ENCODE measurements at regions not wholly inside any gene's neighbourhood (a gene's known extent, or its start where the extent isn't known, plus 50 kb on each side); places are given as distances from the start of the nearest gene placed in this dataset.

DNA sequence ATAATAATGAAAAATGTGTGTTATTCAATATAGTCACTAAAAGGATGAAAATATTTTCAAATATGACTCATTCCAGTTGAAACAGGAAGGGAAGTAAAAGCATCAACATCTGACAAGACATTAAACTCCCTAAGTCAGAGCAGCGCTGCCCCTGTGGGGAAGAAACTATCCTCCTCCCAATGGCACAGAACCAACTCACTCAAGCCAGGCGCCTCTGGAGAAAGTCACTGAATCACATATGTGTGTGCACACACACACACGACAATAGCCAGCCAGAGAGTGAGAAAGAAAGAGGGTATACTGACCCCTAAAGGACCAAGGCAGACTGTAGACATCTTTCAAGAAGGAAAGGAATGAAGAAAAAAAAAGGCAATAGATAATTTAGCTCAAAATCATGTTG lies 126.9 kb downstream of the SETD4 start:
- no peak for DNase-seq

DNA sequence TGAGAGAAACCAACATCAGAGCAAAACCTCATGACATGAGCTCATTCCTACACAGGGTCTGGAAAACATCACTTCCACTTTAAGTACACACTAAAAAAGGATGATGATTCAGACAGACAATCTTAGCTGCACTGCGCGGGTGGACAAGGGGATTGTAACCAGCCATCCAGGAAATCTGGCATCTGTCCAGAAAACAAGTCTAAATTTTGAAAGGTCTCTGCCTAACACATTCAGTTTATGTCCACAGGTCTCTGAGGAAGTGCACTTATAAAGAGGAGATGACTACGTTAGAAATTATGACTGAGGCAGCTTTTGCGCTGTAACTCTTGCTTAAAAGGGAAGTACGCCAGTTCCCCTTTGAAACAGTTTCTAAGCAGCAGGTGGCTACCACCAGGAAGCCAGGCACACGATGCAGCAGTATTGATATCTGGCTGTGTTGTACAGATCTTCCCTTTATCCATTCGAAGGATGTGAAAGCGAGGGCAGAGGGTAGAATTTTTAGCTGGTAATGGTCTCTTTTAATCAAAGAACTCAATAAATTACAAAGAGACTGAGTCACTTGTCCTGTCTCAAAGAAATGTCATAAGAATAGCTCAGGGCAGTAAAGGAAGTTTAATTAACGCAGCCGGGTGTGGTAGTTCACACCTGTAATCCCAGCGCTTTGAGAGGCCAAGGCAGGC lies 128.0 kb downstream of the SETD4 start:
- peak; percentile 16 to 21 for DNase-seq

DNA sequence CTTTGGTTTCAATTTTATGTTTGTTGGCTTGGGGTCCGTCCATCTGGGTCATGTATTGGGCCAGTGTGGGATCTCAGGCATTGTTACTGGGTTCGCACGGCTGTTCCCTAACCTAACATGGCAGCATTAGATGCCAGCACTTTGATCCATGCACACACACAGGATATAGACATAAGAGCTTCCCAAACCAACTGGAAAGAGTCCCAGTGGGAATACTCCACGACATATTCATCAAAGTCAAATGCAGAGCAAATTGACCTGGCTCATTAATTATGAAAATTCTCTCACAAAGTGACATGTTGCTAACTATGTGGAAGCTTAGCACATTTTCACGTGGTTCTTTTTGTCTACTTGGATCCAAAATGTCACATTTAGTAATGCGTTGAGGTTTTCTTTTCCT lies 130.4 kb downstream of the SETD4 start:
- no peak for DNase-seq

DNA sequence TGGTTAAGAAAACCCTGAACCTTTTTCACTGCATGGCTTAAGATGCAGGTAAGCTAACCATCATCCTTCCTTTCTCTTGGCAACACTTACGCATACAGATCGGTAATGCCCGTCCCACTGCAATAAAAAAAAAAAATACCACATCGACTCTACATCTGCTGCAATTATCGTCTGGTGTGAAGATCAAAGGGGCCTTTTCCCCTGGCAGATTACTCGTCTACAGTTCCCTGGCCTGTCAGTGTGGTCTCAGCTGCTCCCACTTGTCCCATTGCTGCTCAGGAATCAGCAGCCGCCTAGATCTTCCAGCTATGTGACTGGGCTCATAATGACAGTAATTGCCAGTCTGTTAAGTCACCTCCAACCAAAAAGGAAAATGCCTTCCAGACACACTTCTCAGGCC lies 133.1 kb downstream of the SETD4 start:
- DNase-seq, result no peak

DNA sequence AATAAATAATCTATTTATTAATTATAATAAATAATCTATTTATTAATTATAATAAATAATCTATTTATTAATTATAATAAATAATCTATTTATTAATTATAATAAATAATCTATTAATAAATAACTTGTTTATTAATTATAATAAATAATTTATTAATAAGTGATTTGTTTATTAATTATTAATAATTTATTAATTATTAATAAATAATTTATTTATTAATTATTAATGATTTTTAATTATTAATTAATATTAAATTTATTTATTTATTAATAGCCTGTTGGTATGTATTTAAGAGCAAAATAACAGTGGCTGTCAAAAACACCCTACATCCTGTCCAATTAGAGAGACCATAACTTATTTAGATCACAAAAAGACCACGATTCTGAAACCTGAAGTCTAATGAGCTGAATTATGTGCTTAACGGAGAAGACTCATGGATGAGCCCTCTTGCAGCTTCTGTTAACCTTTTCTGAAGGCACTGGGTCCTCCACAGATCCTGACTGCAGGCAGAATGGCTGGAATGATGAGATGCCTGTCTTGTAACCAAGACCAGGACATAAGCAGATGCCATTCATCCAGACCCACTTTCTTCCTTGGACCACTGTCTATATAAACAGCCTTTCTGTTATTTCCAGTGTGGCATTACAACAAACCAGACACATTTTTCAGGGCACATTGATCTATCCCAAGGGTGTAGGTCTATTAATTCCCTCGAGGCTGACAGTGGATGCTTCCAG lies 134.2 kb downstream of the SETD4 start:
- DNase-seq, result no peak

DNA sequence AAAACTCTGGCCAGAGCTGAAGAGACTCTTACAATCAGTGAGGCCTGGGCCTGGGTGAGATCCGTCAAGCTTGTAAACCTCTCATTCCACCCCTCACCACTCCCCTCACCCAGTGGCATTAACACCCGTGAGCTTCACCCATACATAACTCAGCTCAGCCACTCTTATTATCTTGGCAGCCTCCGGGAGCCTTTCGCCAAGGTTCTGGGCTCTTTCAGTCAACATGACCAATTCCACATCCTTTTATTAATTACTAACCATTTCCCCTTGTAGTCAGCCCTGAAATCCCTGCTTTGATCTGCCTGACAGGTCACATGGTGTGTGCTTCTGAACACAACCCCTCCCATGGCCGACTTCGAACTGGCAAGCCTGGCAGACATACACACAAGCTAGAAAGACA lies 134.8 kb downstream of the SETD4 start:
- DNase-seq, result peak in 1 of 2 experiments; percentile 12

DNA sequence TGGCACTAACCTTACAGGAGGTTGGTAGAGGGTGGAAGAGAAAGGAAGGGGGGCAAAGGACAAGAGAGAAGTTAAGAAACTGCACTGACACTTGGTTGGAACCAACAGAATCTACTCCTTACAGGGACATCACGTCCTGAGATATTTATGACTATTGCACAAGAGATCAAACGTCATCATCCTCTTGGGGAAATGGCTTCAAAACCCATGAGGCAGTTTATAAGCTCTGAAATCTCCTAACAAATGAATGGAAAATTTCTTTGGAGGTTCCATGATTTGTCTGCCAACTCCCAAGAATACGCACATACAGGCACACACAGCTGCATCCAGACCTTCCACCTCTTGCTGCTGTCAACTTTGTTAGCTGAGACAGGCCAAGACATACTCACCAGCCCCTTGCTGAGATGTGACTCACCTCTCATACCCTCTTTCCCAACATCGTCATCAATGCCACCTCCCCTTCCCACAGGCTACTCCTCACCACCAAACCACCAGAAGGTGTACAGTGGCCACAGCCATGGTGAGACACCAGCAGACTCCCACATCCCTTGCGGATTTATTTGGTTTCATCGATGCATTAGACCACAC lies 135.5 kb downstream of the SETD4 start:
- no peak for DNase-seq

DNA sequence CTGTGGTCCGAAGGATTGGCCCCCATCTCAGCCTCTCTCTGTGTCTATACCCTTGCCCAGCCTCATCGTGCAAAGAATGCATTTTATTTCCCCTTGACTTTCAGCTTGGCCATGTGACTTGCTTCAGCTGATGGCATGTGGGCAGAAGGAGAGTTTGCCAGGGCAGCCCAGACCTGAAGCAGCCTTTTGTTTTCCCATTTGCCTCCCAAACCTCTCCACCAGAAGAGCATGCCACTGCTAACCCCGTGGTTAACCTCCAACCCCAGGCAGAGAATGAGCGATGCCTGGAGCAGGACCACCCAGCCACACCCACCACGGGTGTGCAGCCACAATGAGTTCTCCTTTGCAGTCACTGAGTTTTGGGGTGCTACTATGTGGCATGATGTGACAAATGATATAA lies 136.4 kb downstream of the SETD4 start:
- DNase-seq, result no peak

DNA sequence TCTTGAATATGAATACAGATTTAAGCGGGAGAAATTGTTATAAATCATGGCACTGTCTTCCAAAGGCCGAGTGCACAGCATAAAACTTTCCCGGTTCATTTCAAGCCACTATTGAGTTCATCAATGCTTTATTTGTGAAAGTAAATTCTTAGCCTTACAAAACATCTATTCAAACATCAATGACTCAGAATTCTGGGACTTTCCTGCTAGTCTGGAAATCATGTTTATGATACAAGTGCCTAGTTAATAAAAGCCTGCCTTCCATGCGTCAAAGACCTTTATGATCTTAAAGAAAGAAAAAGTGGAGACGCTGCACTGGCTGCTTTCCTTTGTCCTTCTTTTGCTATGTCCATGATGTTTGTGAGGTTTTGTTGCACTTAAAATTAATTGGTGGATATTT lies 137.7 kb downstream of the SETD4 start:
- no peak for DNase-seq

DNA sequence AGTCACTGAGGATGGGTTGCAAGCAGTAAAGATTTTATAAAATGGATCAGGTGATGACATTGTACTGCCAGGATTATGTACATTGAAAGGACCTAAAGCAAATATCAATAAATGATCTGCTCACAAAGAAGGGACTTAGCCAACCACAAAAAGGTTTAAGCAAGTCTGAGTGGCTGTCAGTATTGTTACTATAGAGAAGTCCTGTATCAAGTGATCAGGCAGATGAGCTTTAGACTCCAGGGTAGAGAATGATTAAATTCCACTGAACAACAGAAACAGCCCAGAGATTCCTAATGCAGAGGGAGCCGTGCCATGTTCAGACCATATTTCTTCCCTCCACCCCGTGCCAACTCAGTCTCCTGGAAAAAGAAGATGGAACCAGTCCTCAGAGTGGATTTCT lies 138.9 kb downstream of the SETD4 start:
- DNase-seq, result no peak

DNA sequence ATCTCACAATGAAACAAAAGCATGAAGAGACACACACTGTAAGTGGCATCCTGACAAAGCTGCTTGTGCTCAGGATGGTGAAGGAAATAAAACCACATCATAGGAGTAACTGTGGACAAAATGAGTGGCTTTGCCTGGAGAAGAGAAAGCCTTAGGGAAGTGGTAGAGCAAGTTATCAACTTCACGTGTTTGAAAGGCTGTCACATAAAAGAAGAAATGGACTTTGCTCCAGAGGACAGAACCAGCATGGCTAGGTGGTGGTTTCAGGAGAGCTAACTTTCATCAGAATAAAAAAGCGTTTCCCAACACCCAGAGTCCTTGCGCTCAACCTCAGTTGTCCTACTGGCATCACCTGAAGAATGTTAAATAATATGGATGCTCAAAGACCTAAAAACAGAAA lies 139.9 kb downstream of the SETD4 start:
- no peak for DNase-seq

DNA sequence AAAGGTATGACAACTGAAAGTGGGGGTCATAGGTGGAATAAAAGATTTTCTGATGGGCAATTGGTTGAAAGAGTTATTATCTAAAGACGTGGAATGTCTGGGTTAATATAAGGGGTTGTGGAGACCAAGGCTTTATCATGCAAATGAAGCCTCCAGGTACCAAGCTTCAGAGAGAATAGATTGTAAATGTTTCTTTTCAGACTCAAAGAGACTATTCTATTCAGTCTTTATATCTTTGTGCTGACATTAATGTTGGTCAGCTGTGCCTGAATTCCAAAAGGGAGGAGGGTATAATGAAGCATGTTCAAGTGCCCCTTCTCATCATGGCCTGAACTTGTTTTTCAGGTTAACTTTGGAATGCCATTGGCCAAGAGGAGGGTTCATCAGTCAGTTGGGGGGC lies 145.3 kb downstream of the SETD4 start:
- no peak for DNase-seq

DNA sequence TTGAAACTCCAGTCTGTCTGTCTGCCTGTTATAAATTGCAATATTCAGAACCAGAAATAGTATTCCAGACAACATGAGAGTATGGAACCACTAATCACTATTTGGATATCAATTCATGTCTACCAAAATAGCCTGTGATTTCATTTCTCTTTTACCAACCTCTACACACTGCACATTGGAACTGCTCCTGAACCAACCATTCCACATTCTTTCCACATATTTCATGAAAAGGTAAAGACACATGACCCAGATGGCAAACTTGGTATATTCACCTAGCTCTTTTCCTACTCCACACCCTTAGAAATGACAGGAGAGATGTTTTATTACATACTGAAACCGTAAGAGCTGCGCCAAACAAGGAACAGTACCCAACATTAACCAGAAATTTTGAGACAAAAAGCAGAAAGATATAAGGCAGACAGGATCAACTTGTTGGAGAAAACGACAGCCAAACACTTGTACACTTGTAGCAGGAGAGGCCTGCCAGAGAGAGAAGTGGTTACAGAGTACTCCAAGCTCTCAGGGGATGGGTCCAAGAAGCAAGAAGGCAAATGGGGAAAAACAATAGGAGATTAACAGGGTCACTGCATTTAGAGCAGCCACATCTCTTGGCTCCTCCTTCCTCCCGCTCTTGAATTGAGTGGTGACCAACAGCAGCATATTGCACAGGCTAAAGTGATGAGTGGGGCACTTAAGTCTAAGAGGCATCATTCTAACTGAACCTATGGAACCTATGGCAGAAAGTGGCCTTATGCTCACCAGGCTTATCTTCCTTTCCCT lies 148.7 kb downstream of the SETD4 start:
- no peak for DNase-seq

DNA sequence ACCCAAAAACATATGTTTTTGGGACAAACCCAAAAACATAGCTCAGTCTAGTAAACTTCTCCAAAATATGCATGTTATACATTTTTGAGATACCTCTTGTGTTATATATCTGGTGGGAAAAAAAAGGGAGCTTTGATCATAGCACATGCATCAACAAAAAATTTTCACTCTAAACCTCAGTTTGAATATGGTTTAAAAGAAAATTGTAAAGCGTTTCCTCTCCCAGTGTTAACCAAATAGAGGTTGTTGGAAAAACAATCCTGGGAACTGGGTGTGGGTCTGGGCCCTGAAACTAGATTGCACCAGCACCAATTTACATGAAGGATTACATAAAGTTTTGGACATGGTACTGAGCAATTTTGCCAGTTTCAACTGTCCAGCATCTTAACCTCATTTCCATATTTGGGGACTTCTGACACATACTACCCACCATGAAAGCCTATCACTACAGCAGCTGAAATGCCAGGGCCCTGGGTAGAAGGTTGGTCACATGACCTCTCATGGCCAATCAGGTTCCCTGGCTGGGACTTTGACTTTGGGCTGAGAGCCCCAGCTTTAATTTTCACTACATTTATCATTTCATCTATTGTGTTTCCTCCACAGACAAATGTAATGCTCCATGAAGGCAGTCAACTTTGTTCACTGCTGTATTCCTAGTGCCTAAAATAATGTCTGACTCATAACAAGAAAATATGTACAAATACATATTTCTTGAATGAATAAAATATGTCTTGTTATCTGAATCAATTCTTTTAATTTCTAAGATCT lies 150.7 kb downstream of the SETD4 start:
- DNase-seq, result no peak

DNA sequence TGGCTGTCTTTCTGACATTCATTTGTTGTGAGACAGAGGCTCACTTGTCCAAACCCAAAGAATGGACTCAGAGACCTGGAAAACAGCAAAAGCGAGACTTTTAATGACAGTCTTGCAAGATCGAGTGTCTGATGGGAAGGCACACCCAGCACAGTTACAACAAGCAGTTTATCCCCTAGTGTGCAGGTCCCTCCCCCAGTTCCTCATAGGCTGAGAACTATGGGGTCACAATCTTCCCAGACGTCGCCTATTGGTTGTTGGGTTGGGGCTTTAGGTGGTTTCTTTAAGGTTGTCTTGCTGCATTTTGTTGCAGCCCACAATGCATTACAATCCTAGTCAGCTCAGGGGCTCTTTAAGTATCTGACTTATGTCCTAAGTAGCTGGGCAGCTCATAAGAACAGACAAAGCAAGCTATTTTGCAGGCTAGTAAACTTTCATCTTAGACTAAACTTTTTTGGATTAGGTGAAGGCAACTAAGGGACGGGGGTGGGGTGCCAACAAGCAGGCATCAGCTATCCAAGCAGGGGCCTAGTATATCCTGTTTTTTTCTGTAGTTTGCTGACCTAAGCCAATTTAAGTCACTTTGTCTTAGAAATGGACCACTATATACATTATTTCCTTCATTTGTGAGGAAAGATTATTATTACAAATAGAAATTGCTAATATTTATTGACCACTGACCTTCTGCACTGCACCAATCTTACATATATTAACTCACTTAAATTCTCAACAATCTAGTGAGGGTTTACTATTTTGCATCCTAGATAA lies 151.8 kb downstream of the SETD4 start:
- DNase-seq, result no peak

DNA sequence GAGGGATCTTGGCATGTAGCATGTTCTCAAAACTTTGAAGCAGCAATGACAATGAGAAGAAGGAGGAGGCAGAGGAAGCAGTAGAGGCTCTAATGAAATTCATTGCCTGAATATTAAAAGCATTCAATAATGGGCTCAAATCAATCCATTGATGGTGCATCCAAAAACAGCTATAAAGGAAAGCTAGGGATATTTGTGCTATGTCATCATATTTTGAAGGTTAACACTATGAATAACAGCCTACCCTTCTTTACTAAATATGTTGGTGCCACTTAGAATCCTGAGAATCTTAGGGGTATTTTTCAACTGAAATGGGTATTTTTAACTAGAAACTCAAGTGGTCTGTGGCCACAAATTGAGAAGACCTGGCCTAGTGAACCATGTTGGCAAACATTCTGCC lies 153.7 kb downstream of the SETD4 start:
- no peak for DNase-seq

DNA sequence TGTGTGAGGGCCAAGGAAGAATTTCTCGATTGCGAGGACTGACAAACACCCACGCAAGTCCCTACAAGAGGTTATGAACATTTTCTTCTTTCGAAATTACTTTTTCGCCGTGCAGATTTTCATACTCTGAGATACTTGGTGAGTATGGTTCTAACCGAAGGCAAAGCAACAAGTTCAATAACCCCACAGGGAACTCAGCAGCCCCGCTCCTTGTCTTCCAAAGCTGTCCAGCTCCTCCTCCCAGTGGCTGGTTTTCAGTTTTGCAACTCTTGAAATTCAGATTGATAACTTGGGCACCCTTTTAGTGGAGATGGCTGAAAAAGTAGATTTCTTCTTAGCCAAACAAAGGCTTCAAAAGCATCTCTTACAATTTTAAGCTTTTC lies 154.4 kb downstream of the SETD4 start:
- DNase-seq, result no peak

DNA sequence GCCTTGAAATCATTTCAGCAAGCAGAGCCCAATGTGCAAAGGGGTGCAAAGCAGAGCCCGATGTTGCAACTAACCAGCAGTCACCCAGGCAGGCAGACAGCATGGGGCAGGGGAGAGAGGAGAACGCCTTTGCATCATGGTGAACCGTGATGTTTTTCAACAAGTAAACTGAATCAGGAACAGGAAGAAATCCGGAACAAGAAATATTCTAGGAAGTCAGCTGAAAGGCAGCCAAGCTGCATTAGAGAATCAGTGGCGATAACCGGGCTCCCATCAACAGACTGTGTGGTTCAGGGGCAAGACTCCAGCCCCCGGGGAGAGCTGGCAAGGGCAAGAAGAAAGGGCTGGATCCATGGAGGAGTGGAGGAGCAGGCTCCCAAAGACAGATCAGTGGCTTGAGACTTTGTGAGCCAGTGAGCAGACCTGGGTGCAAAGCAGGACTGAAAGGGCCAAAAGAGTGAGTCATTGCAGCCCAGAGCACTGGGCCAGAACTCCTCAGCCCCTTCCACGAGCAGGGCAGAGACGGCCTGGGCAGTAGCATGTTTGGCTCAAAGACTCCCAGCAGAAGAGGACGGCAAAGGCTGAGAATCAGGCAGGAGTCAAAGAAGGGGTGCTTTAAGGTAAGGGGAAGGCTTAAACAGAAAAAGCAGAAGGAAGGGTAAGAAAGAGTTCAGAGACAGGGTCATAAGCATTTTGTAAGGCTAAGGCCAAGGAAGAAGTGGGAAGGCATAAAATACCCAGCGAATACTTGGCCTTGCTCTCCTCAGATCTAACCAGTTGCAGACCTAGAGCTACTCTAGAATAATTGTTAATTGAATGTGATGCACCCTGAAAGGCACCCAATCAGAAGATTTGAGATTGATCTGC lies 155.0 kb downstream of the SETD4 start:
- DNase-seq, result no peak

DNA sequence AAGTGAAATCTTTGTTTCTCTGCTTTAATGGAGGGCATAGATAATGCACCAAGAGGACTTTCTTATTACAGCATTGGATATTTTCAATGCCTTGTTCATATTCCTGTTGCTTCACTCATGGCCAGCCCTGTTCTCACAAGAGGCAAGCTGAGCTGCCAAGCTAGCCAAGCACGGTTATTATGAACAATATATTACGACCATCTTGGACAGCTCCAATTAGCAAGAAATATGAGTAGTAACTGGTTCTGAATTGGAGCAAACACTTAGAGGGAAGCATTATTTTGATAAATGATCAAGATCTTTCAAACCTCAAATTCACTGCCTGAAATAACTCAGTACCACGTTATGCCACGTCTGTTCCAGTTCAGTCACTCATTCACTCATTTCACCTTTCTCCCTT lies 159.8 kb downstream of the SETD4 start:
- DNase-seq, result no peak

DNA sequence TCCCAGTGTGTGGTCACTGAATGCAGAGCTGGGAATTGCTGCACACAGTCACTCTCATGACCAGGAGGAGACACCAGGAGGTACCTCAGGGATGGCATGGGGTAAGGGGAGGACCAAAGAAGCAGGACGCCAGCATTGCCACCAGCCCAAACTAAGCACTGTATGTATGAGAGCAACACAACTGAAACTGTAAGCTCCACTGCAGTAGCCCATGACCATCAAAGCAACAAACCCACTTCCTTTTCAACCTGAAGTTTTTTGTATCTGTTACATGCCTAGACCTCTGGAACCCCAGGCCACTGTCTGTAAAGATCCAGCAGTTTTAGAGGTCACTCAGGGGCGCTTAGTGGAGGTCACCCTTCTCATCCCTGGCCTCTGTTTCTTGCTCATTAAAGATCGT lies 164.3 kb downstream of the SETD4 start:
- DNase-seq, result no peak

DNA sequence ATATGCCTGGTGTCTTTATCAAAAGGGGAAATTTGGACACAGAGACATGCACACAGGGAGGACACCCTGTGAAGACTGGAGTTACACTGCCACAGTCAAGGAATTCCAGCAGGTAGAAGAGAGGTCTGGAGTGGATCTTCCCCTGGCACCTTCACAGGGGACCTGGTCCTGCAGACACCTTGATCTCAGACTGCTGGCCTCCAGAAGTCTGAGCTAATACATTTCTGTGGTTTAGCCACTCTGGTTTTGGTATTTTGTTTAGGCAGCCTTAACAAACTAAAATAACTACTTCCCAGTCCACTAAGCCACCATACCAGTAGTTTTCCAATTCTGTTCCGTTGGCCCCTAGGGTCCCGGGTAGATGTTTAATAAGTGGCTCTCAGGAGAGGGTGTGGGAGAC lies 164.7 kb downstream of the SETD4 start:
- no peak for DNase-seq

Data from activated CD4-positive, alpha-beta T cell treated with anti-CD3 and anti-CD28 coated beads, Interleukin-2, amount 50 U/mL, for 48 hours (primary cell).